ENCODE measurements at regions not wholly inside any gene's neighbourhood (a gene's known extent, or its start where the extent isn't known, plus 50 kb on each side); places are given as distances from the start of the nearest gene placed in this dataset.

DNA sequence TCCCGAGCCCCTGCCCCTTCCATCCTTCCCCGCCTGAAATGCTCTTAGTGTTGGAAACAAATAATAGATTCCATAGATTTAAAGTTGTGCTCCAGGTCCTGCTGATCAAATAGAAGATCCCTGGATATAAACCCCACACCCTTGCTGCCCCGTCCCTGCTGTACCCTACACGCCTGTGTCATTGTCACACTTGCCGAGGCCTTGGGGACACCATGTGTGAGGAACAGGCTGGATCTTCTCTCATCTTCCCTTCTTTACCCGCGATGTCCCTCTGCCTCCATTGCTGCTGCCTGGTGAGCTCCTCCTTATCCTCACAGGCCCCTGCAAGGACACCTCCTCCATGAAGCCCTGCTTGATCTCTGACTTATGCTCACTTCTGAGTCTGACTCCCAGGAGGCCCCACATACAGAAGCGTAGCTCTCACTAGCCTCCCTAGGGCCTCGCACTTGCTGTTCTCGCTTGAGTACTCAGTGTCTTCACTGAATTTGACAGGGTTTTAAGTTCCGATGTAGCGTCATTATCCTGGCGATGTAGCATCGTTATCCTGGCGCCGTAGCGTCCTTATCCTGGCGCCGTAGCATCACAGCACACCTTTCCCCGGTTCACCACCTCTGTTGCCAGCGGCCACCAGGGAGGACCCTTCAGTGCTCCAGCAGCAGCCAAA lies 221.9 kb downstream of the NDUFA10 start:
- Histone ChIP-seq H3K9ac (replicated peaks; ENCODE audit: extremely low read depth, insufficient read depth, low read length) (no peak overlapping the region), H3K4me2 (ENCODE audit: insufficient read depth, low read length) (no peak overlapping the region), H3K27me3 (ENCODE audit: control insufficient read depth in 2 of 2, insufficient read depth in 2 of 2, low read length in 2 of 2) (no peaks in the 10 kb centered on the region), H4K20me1 (replicated peaks; ENCODE audit: control insufficient read depth, extremely low read depth, insufficient read depth, low read length) (no peaks in the 10 kb centered on the region), H3K9me1 (replicated peaks; ENCODE audit: control insufficient read depth, extremely low read depth, insufficient read depth, low read length) (no peaks in the 10 kb centered on the region), H3K79me2 (ENCODE audit: control insufficient read depth, insufficient read depth, low read length) (no peaks in the 10 kb centered on the region), H3K36me3 (ENCODE audit: control insufficient read depth in 2 of 2, extremely low read depth in 1 of 2, insufficient read depth in 2 of 2, low read length in 2 of 2) (no peaks in the 10 kb centered on the region), H3K4me3 (replicated peaks in 1 of 3; ENCODE audit: insufficient read depth in 1 of 3, low read depth in 1 of 3, low read length in 3 of 3) (no peak overlapping the region), H2AFZ (ENCODE audit: low read depth, low read length) (no peak overlapping the region), H3K4me1 (ENCODE audit: control insufficient read depth, extremely low read depth, insufficient read depth, low read length) (no peaks in the 10 kb centered on the region), H3K9me3 (replicated peaks; ENCODE audit: control insufficient read depth, insufficient read depth, low read length) (no peaks in the 10 kb centered on the region), H3K27ac (ENCODE audit: insufficient read depth, low read depth, low read length) (no peak overlapping the region)
- FAIRE-seq (no peak), DNase-seq (ENCODE audit: low read depth, low spot score) (no peak)
- TF ChIP-seq EZH2 (IDR thresholded peaks at IDR 0.05; ENCODE audit: borderline replicate concordance, low read depth, low read length, severe bottlenecking) (no peak), GATA2 (IDR thresholded peaks at IDR 0.05; ENCODE audit: insufficient read depth, insufficient read length, low read depth, low read length) (no peak), JUN (IDR thresholded peaks at IDR 0.05; ENCODE audit: borderline replicate concordance, insufficient read depth, insufficient read length, low read depth) (no peak), POLR2A (IDR thresholded peaks at IDR 0.05; ENCODE audit: low read depth, low read length) (no peak), POLR2AphosphoS5 (IDR thresholded peaks at IDR 0.05; ENCODE audit: insufficient read depth, low read depth, low read length) (no peak), FOS (IDR thresholded peaks at IDR 0.05; ENCODE audit: borderline replicate concordance, insufficient read depth, low read length) (no peak), MYC (IDR thresholded peaks at IDR 0.05; ENCODE audit: low read depth, low read length) (no peak)
- TF ChIP-seq, protein P1, sequence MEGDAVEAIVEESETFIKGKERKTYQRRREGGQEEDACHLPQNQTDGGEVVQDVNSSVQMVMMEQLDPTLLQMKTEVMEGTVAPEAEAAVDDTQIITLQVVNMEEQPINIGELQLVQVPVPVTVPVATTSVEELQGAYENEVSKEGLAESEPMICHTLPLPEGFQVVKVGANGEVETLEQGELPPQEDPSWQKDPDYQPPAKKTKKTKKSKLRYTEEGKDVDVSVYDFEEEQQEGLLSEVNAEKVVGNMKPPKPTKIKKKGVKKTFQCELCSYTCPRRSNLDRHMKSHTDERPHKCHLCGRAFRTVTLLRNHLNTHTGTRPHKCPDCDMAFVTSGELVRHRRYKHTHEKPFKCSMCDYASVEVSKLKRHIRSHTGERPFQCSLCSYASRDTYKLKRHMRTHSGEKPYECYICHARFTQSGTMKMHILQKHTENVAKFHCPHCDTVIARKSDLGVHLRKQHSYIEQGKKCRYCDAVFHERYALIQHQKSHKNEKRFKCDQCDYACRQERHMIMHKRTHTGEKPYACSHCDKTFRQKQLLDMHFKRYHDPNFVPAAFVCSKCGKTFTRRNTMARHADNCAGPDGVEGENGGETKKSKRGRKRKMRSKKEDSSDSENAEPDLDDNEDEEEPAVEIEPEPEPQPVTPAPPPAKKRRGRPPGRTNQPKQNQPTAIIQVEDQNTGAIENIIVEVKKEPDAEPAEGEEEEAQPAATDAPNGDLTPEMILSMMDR (IDR thresholded peaks at IDR 0.05; ENCODE audit: extremely low read depth in 1 of 2, insufficient read depth in 1 of 2, low read depth in 1 of 2, low read length in 2 of 2), result no peak
- TF ChIP-seq, protein P2, sequence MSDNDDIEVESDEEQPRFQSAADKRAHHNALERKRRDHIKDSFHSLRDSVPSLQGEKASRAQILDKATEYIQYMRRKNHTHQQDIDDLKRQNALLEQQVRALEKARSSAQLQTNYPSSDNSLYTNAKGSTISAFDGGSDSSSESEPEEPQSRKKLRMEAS (IDR thresholded peaks at IDR 0.05; ENCODE audit: insufficient read depth, insufficient read length), result no peak
- ChIA-PET CTCF (no interaction called here), POLR2A (no interaction called here)
- dilution Hi-C loops (cut with MboI; ENCODE audit: extremely low pct_ligation_motif_present, low sequenced_read_pairs), result no loop called here
- intact Hi-C loops (cut with micrococcal nuclease), result no loop called here
- no TSS peak for BruUV-seq (replicated peaks)
